Spleen (tissue), 11 donors: ENCODE measurements at regions not wholly inside any gene's neighbourhood (a gene's known extent, or its start where the extent isn't known, plus 50 kb on each side); places are given as distances from the start of the nearest gene placed in this dataset.

Source experiments
- DNase-seq: peaks from one replicate; pipeline ENCODE4 v3.0.0-alpha.2; 2020
- H3K27ac ChIP-seq, 8 donors: fragments of 200-600 bp; sonication (generic) in 7 of 8; 1 replicate in 4 of 8; 2 replicates in 4 of 8; pipeline versions ENCODE4 v1.5.0 to v1.8.0; 2016 to 2021; ENCODE audit warnings: inconsistent platforms in 4 of 8, mild to moderate bottlenecking in 4 of 8, moderate library complexity in 1 of 8
- H3K27me3 ChIP-seq, 7 donors: fragments of 200-600 bp; sonication (generic) in 6 of 7; replicated peaks in 1 of 7; 1 replicate in 4 of 7; 2 replicates in 3 of 7; pipeline versions ENCODE4 v1.5.0 to v1.8.0; 2016 to 2021; ENCODE audit warnings: inconsistent platforms in 3 of 7, mild to moderate bottlenecking in 1 of 7
- H3K36me3 ChIP-seq, 6 donors: fragments of 200-600 bp; sonication (generic) in 5 of 6; 1 replicate in 4 of 6; 2 replicates in 2 of 6; pipeline versions ENCODE4 v1.5.0 to v1.8.0; 2016 to 2021; ENCODE audit warnings: inconsistent platforms in 2 of 6
- H3K4me1 ChIP-seq, 6 donors: fragments of 200-600 bp; sonication (generic) in 5 of 6; 1 replicate in 3 of 6; 2 replicates in 3 of 6; pipeline versions ENCODE4 v1.5.0 to v1.8.0; 2016 to 2021; ENCODE audit warnings: inconsistent platforms in 3 of 6
- H3K4me3 ChIP-seq, 8 donors: fragments of 200-600 bp; sonication (generic) in 7 of 8; 1 replicate in 4 of 8; 2 replicates in 4 of 8; pipeline versions ENCODE4 v1.5.0 to v1.8.0; 2016 to 2021; ENCODE audit warnings: inconsistent platforms in 4 of 8, mild to moderate bottlenecking in 4 of 8, moderate library complexity in 2 of 8
- H3K9me3 ChIP-seq, 8 donors: fragments of 200-600 bp; sonication (generic) in 7 of 8; 1 replicate in 4 of 8; 2 replicates in 4 of 8; pipeline versions ENCODE4 v1.5.0 to v1.8.0; 2016 to 2021; ENCODE audit warnings: inconsistent platforms in 4 of 8
- POLR2A ChIP-seq, 3 donors: fragments of 450-650 bp; IDR thresholded peaks; one replicate each; pipeline ENCODE4 v1.5.1; 2017; ENCODE audit warnings: antibody characterized with exemption in 3 of 3, mild to moderate bottlenecking in 1 of 3
- POLR2AphosphoS5 ChIP-seq, 3 donors: sonication (generic); formaldehyde crosslinking; IDR thresholded peaks; one replicate each; pipeline ENCODE4 v1.5.1; 2017; ENCODE audit warnings: antibody characterized with exemption in 3 of 3
- WGBS, 5 donors: extraction: QIAGEN DNeasy Blood & Tissue Kit in 3 of 5; methylation state at CpG; one replicate each; pipeline versions ENCODE4 v1.1.5 to v1.1.7; 2013 to 2018; 5-methylcytosine and 5-hydroxymethylcytosine counted together
- intact Hi-C: fragments of 100-400 bp; cut with DNase I; formaldehyde crosslinking; loops from one replicate; pipeline ENCODE4 v1.15.0; 2023; ENCODE audit warnings: low total_unique reads
- TF ChIP-seq, protein P1 (sequence below), 11 experiments: fragments of 200-600 bp in 7 of 11; fragments of 450-650 bp in 4 of 11; sonication (generic) in 4 of 11; IDR thresholded peaks in 8 of 11; conservative IDR thresholded peaks in 3 of 11; 1 replicate in 7 of 11; 2 replicates in 4 of 11; pipeline versions ENCODE4 v1.4.0 to v1.8.0; 2016 to 2021; ENCODE audit warnings: antibody characterized with exemption in 11 of 11, inconsistent platforms in 4 of 11, mild to moderate bottlenecking in 1 of 11
- donor health status: healthy with polysubstance abuse.
- donor health status: DM: no; HTN: no; CAD: no; lungs with moderate emphysema.
- donor health status: DM: no; HTN: no; CAD: no.
- donor health status: Bipolar disorder and iron deficiency.
- donor health status: healthy.
- donor health status: DM: no; HTN: no; CAD: no.
- donor health status: DM: yes; HTN: yes; CAD: no.

DNA sequence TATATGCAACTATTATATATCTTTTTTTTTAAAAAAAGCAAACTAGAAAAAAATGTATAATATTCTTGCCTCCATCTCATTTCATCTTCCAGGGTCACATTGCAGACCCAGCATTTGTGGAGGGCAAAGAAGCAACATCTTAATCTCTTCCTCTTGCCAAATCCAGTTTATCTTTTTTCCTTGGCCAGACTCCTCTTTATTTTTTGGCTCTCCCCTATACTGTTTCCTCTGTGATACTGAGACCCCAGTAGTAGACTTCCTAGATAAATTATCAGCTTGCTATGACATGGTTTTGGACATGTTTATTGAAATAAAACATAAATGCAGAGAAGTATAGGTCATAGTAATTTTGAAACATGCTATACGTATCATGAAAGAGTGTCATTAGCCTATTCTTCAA lies 303.8 kb upstream of the DDHD1 start:
- Histone ChIP-seq H3K4me3 (no peak overlapping the region), H3K36me3 (no peaks in the 10 kb centered on the region), H3K4me1 (peaks cover 0 to 4% (median 0%) of the 10 kb centered on the region in 6 donors), H3K27me3 (no peaks in the 10 kb centered on the region), H3K9me3 (no peaks in the 10 kb centered on the region), H3K27ac (no peak overlapping the region)
- intact Hi-C loops, result no loop called here
- TF ChIP-seq POLR2AphosphoS5 (IDR thresholded peaks at IDR 0.05), result no peak
- no peak for TF ChIP-seq POLR2A (IDR thresholded peaks at IDR 0.05)
- TF ChIP-seq, protein P1, sequence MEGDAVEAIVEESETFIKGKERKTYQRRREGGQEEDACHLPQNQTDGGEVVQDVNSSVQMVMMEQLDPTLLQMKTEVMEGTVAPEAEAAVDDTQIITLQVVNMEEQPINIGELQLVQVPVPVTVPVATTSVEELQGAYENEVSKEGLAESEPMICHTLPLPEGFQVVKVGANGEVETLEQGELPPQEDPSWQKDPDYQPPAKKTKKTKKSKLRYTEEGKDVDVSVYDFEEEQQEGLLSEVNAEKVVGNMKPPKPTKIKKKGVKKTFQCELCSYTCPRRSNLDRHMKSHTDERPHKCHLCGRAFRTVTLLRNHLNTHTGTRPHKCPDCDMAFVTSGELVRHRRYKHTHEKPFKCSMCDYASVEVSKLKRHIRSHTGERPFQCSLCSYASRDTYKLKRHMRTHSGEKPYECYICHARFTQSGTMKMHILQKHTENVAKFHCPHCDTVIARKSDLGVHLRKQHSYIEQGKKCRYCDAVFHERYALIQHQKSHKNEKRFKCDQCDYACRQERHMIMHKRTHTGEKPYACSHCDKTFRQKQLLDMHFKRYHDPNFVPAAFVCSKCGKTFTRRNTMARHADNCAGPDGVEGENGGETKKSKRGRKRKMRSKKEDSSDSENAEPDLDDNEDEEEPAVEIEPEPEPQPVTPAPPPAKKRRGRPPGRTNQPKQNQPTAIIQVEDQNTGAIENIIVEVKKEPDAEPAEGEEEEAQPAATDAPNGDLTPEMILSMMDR (IDR thresholded peaks at IDR 0.05 in 8 of 11, conservative IDR thresholded peaks at IDR 0.05 in 3 of 11), result no peak
- WGBS, 5 donors, result 65 to 86% (median 77%) methylated on average over 1 of the region's 1 CpG
- DNase-seq, result no peak

DNA sequence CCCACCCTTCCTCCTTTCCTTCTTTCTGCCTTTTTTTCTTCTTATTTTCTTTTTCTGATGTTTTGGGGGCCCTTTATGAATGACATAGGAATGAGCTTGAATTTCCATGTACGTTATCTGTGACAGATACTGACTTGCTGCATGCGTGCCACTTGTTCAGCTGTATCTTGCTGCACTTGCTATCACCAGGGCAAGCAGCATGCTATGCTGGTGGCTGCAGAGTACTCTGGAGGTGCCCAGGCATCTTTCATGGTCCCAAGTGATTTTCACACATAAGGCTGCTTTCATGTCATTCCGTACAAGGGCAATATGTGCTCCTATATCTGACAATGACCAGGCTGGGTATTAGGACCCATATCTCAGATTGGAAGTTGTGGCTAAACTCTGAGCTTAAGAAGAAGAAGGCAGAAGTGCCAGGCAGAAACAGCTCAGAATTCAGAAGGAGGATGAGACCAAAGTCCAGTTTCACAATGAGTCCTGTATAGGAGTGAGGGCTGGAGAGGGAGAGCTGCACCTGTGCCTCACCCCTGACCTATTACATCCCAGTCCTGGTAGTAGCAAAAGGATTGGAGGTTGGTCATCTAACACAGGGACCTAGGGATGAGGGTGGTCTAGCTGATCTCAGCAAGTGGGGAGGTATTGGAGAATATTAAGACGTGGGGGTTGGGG lies 299.0 kb upstream of the DDHD1 start:
- Histone ChIP-seq H3K27me3 (no peaks in the 10 kb centered on the region), H3K27ac (no peak overlapping the region), H3K9me3 (no peaks in the 10 kb centered on the region), H3K4me1 (no peaks in the 10 kb centered on the region), H3K36me3 (no peaks in the 10 kb centered on the region), H3K4me3 (no peak overlapping the region)
- no peak for TF ChIP-seq POLR2A (IDR thresholded peaks at IDR 0.05)
- TF ChIP-seq, protein P1 (IDR thresholded peaks at IDR 0.05 in 8 of 11, conservative IDR thresholded peaks at IDR 0.05 in 3 of 11), result no peak
- DNase-seq, result no peak
- 89 to 97% (median 91%) methylated on average over 4 of the region's 4 CpGs for whole genome bisulfite sequencing, 5 donors
- intact Hi-C loops, result no loop called here

DNA sequence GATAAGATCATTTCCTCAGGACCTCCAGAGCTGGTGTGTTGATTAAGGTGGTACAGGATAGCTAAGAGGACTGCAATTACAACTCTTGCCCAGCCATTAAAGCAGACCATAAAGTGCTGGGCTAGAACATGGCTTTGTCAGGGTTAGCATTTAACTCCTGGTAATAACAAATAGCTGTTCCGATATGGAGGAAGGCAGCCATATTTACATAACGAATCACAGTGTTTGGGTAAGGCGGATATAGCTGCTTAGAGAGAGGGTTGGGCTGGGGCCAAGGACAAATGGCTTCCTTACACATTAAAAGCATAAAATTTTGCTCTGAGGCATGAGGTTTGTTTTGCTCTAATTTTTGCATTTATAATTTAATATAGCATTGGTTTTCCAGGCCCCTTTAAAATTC lies 297.7 kb upstream of the DDHD1 start:
- 48 to 85% (median 68%) methylated on average over 3 of the region's 3 CpGs for WGBS, 5 donors
- Histone ChIP-seq H3K36me3 (no peaks in the 10 kb centered on the region), H3K9me3 (no peaks in the 10 kb centered on the region), H3K27me3 (no peaks in the 10 kb centered on the region), H3K27ac (no peak overlapping the region), H3K4me1 (no peaks in the 10 kb centered on the region), H3K4me3 (no peak overlapping the region)
- TF ChIP-seq POLR2AphosphoS5 (IDR thresholded peaks at IDR 0.05), result no peak
- TF ChIP-seq, protein P1 (IDR thresholded peaks at IDR 0.05 in 8 of 11, conservative IDR thresholded peaks at IDR 0.05 in 3 of 11), result no peak
- TF ChIP-seq POLR2A (IDR thresholded peaks at IDR 0.05), result no peak
- intact Hi-C loops, result no loop called here
- DNase-seq, result no peak

DNA sequence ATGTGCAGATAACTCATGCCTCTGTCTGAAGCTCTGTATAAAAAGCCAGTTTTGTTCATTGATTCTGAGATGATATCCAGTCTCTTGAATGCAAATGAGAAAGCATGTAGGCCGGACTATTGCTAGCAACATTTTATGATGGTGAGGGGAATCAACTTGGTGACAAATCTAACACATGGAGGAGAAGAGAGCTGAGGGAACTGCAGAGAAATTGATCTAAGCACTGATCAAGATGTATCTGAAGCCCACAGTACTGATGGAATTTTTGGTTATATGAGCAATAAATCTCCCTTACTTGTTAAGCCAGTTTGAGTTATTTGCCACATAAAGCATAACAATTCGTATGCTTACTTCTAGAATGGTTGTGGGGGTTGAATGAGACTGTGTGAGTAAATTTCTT lies 295.6 kb upstream of the DDHD1 start:
- WGBS, 5 donors, result 61 to 88% (median 85%) methylated on average over 2 of the region's 2 CpGs

More for the DNA sequence above, 295.6 kb upstream of the DDHD1 start:
- H3K27me3 ChIP-seq, result no peaks in the 10 kb centered on the region
- no peak overlapping the region for H3K4me3 ChIP-seq
- no peak for DNase-seq
- TF ChIP-seq, protein P1 (IDR thresholded peaks at IDR 0.05 in 8 of 11, conservative IDR thresholded peaks at IDR 0.05 in 3 of 11), result no peak
- TF ChIP-seq POLR2AphosphoS5 (IDR thresholded peaks at IDR 0.05) (no peak), POLR2A (IDR thresholded peaks at IDR 0.05) (no peak)
- intact Hi-C loops, result no loop called here
- H3K27ac ChIP-seq, result no peak overlapping the region
- no peaks in the 10 kb centered on the region for H3K4me1 ChIP-seq
- H3K9me3 ChIP-seq, result no peaks in the 10 kb centered on the region
- no peaks in the 10 kb centered on the region for H3K36me3 ChIP-seq
